ENCODE measurements at regions not wholly inside any gene's neighbourhood (a gene's known extent, or its start where the extent isn't known, plus 50 kb on each side); places are given as distances from the start of the nearest gene placed in this dataset.

GRCh38 chr9:72431036-72431435, 66.0 kb upstream of the ZFAND5 start:
- DNase-seq: no peak
- ATAC-seq: no peak

GRCh38 chr9:72428329-72428728, 63.3 kb upstream of the ZFAND5 start:
- no peak for DNase-seq
- ATAC-seq: no peak

GRCh38 chr9:72427801-72428200, 62.8 kb upstream of the ZFAND5 start:
- no peak for ATAC-seq
- no peak for DNase-seq

- ATAC-seq (no peak), DNase-seq (no peak)
These were observed 59.1 kb upstream of the ZFAND5 start for GRCh38 chr9:72424131-72424530.

GRCh38 chr9:72422214-72422613, 57.2 kb upstream of the ZFAND5 start:
- no peak for DNase-seq
- no peak for ATAC-seq

GRCh38 chr9:72420783-72421182, 55.8 kb upstream of the ZFAND5 start:
- ATAC-seq (no peak), DNase-seq (no peak)

GRCh38 chr9:72415948-72416347, 50.9 kb upstream of the ZFAND5 start:
- DNase-seq (no peak), ATAC-seq (no peak)

GRCh38 chr9:72415163-72415562, 50.2 kb upstream of the ZFAND5 start:
- DNase-seq (no peak), ATAC-seq (no peak)

Data from stimulated activated naive CD8-positive, alpha-beta T cell treated with anti-CD3 and anti-CD28 coated beads, Interleukin-15, Interleukin-2, amounts not matched to agents 100 U/mL and 50 U/mL, for 24 hours (primary cell).